ENCODE measurements at regions not wholly inside any gene's neighbourhood (a gene's known extent, or its start where the extent isn't known, plus 50 kb on each side); places are given as distances from the start of the nearest gene placed in this dataset.
"Not testable (repeated sequence)": the region's sequence is repeated elsewhere in the genome, so short reads cannot be mapped to it uniquely, and the experiment has no call there.

GRCh38 chr2:129008881-129009554 is 690.4 kb upstream of the HS6ST1 start:
- no peak for DNase-seq (ENCODE audit: low read depth)

- DNase-seq (ENCODE audit: low read depth) = no peak
Observed at GRCh38 chr2:129009555-129010146, 691.0 kb upstream of the HS6ST1 start.

- DNase-seq (ENCODE audit: low read depth) = no peak
Observed at GRCh38 chr2:129010262-129010661, 691.6 kb upstream of the HS6ST1 start.

GRCh38 chr2:129011466-129012061 is 692.9 kb upstream of the HS6ST1 start:
- DNase-seq (ENCODE audit: low read depth) = no peak

GRCh38 chr2:129014432-129014831 is 695.8 kb upstream of the HS6ST1 start:
- DNase-seq (ENCODE audit: low read depth) = no peak

GRCh38 chr2:129015397-129016285 is 697.0 kb upstream of the HS6ST1 start:
- no peak for DNase-seq (ENCODE audit: low read depth)

- no peak for DNase-seq (ENCODE audit: low read depth)
Observed at GRCh38 chr2:129016972-129017371, 698.3 kb upstream of the HS6ST1 start.

GRCh38 chr2:129024796-129025195 is 706.1 kb upstream of the HS6ST1 start:
- no peak for DNase-seq (ENCODE audit: low read depth)

- no peak for DNase-seq (ENCODE audit: low read depth)
Observed at GRCh38 chr2:129035992-129036391, 717.3 kb upstream of the HS6ST1 start.

- DNase-seq (ENCODE audit: low read depth) = not testable (repeated sequence)
Observed at GRCh38 chr2:129043677-129044076, 725.0 kb upstream of the HS6ST1 start.

- DNase-seq (ENCODE audit: low read depth) = not testable (repeated sequence)
Observed at GRCh38 chr2:129046475-129046874, 727.8 kb upstream of the HS6ST1 start.

- no peak for DNase-seq (ENCODE audit: low read depth)
Observed at GRCh38 chr2:129050101-129050500, 731.4 kb upstream of the HS6ST1 start.

GRCh38 chr2:129055242-129055641 is 736.6 kb upstream of the HS6ST1 start:
- DNase-seq (ENCODE audit: low read depth) = no peak

GRCh38 chr2:129055824-129056223 is 737.2 kb upstream of the HS6ST1 start:
- DNase-seq (ENCODE audit: low read depth) = no peak

- no peak for DNase-seq (ENCODE audit: low read depth)
Observed at GRCh38 chr2:129056309-129056958, 737.8 kb upstream of the HS6ST1 start.

- no peak for DNase-seq (ENCODE audit: low read depth)
Observed at GRCh38 chr2:129056959-129057317, 738.3 kb upstream of the HS6ST1 start.

GRCh38 chr2:129058981-129059380 is 740.3 kb upstream of the HS6ST1 start:
- no peak for DNase-seq (ENCODE audit: low read depth)

GRCh38 chr2:129059476-129059875 is 740.8 kb upstream of the HS6ST1 start:
- DNase-seq (ENCODE audit: low read depth) = no peak

- DNase-seq (ENCODE audit: low read depth) = no peak
Observed at GRCh38 chr2:129061069-129061768, 742.6 kb upstream of the HS6ST1 start.

GRCh38 chr2:129061769-129062121 is 743.1 kb upstream of the HS6ST1 start:
- DNase-seq (ENCODE audit: low read depth) = no peak

Data from forelimb muscle (tissue), 1 donor.